ENCODE measurements at regions not wholly inside any gene's neighbourhood (a gene's known extent, or its start where the extent isn't known, plus 50 kb on each side); places are given as distances from the start of the nearest gene placed in this dataset.

DNA sequence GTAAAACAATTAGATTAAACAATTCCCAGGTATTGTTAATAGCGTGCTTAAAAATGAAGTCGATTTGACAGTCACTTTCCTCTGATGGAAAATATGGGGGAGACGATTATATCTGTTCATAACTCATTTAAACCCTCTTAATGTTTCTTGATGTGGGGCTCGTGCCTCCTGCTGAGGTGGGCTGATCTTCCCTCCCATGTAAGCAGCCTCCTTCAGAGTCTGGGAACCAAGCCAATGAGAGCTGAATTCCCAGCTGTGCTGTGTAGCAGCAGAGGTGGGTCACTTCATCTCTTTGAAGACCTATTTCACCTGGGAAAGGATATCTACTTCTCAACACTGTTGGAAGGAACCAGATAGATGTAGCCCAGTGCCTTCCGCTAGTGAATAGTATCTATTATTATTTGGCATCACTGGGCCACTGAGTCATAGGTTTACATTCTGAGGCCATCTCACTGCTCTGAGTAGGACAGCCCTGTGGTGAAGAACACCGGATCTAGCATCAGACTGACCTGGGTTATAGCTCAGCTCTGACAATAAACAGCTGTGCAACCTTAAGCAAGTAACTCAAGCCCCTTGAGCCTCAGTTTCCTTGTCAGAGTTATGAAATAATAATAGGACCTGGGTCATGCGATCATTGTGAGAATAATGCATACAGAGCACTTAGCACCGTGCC is 85.3 kb upstream of the C16orf82 start:
- TF ChIP-seq, protein P1, sequence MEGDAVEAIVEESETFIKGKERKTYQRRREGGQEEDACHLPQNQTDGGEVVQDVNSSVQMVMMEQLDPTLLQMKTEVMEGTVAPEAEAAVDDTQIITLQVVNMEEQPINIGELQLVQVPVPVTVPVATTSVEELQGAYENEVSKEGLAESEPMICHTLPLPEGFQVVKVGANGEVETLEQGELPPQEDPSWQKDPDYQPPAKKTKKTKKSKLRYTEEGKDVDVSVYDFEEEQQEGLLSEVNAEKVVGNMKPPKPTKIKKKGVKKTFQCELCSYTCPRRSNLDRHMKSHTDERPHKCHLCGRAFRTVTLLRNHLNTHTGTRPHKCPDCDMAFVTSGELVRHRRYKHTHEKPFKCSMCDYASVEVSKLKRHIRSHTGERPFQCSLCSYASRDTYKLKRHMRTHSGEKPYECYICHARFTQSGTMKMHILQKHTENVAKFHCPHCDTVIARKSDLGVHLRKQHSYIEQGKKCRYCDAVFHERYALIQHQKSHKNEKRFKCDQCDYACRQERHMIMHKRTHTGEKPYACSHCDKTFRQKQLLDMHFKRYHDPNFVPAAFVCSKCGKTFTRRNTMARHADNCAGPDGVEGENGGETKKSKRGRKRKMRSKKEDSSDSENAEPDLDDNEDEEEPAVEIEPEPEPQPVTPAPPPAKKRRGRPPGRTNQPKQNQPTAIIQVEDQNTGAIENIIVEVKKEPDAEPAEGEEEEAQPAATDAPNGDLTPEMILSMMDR (conservative IDR thresholded peaks at IDR 0.05; ENCODE audit: low read length) = no peak
- no peak for TF ChIP-seq EZH2phosphoT487 (IDR thresholded peaks at IDR 0.05; ENCODE audit: borderline replicate concordance, low read depth, low read length)
